ENCODE measurements at regions not wholly inside any gene's neighbourhood (a gene's known extent, or its start where the extent isn't known, plus 50 kb on each side); places are given as distances from the start of the nearest gene placed in this dataset.

- no peak for TF ChIP-seq EP300 (IDR thresholded peaks at IDR 0.05)
- TF ChIP-seq, protein P1, sequence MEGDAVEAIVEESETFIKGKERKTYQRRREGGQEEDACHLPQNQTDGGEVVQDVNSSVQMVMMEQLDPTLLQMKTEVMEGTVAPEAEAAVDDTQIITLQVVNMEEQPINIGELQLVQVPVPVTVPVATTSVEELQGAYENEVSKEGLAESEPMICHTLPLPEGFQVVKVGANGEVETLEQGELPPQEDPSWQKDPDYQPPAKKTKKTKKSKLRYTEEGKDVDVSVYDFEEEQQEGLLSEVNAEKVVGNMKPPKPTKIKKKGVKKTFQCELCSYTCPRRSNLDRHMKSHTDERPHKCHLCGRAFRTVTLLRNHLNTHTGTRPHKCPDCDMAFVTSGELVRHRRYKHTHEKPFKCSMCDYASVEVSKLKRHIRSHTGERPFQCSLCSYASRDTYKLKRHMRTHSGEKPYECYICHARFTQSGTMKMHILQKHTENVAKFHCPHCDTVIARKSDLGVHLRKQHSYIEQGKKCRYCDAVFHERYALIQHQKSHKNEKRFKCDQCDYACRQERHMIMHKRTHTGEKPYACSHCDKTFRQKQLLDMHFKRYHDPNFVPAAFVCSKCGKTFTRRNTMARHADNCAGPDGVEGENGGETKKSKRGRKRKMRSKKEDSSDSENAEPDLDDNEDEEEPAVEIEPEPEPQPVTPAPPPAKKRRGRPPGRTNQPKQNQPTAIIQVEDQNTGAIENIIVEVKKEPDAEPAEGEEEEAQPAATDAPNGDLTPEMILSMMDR (IDR thresholded peaks at IDR 0.05): no peak
- TF ChIP-seq POLR2A (IDR thresholded peaks at IDR 0.05): no peak
These were observed 81.0 kb downstream of the MAGED4 start for GRCh38 chrX:52265713-52266112.
